Stimulated activated CD4-positive, alpha-beta T cell treated with anti-CD3 and anti-CD28 coated beads, TNF-alpha, amount 100 ng/mL, for 24 hours (primary cell): ENCODE measurements at regions not wholly inside any gene's neighbourhood (a gene's known extent, or its start where the extent isn't known, plus 50 kb on each side); places are given as distances from the start of the nearest gene placed in this dataset.

ENCODE experiments used
- DNase-seq, 3 experiments: peaks; one replicate each; pipeline ENCODE4 v3.0.0-alpha.2; 2020; ENCODE audit warnings: low read depth in 3 of 3

DNA sequence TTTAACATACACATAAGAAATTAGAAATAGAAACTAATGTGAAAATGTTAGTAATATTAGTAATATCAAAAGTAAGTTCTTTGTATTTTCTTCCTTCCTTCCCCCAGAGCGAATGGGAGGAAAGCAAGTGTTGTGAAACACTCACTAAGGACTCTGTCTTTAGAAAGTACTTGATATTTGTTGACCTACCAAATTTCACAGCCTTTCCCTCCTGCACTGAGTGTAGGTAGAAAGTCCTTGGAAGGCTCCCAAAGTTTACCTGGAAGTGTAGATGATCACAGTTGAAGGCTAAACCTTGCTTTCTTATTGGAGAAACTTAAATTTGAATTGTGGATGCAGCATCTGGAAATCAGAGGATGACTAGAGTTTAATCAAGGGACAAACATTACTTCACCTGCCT is 1459.5 kb upstream of the SPRY2 start:
- no peak for DNase-seq

DNA sequence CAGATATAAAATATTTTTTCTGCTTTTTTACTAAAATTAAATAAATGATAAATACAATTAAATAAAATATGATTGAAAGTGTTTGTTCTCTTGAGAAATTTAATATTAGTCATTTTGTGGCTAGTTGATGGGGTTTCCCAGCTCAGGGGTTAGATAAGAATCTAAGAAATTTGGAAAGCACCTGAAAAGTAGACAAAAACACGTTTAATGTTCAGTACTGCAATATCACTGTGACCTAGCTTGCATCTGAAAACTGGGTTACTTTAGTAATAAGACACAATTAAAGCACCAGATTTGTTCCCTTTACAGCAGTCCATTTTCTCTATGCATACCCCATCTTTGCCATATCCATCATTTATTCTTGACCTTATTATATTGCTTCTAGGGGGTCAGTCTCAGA is 1454.8 kb upstream of the SPRY2 start:
- DNase-seq = no peak

DNA sequence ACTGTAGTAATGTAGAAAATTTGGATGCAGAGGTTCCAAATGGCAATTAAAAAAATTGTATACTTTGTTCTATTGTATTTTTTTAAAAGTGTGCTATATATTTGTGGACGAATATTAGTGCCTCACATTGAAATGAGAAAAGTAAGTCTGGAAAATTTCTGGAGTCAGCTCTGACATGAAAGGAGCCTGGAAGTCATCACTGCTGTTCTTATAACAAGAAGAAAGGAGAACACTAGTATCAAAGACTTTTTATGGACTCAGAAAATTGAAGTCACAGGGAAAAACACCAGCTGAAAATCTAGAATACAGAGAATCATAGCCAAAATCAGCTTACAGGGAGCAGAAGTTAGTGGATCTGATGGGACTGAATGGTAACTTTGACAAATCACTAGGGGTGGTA is 1450.7 kb upstream of the SPRY2 start:
- DNase-seq = no peak

DNA sequence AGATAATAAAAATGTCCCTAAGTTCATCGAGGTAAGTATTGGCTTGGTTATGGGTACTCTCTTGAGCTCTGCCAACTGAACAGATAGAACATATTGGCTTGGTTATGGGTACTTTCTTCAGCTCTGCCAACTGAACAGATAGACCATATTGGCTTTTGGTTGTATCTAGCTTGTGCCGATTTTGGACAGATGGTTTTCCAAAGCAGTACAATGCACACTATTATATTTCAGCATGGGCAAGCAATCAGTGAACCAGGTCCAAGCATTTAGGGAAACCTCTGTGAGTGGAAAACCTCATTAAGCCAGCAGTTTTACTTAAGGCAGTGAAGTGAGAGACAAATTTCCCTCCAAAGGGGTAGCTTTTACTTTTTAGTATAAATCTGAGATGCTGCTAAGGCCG is 1440.5 kb upstream of the SPRY2 start:
- DNase-seq = no peak

DNA sequence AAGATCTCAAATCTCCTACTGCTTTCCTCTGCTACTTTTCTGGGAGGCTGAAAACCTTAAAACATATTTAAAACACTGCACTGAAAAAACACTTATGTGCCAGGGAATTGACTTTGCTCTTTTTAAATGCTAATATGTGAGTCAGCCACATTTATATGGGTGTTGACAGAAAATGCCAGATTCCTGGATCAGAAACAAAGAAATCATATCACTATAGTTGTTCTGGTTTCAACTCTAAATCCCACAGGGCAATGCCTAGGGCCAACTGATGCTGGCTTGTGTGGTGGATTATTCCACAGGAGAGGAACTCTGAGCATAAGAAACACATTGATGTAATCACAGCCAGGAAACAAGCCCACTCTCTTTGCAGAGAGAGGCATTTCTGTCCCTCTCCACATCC is 1439.0 kb upstream of the SPRY2 start:
- DNase-seq = no peak

DNA sequence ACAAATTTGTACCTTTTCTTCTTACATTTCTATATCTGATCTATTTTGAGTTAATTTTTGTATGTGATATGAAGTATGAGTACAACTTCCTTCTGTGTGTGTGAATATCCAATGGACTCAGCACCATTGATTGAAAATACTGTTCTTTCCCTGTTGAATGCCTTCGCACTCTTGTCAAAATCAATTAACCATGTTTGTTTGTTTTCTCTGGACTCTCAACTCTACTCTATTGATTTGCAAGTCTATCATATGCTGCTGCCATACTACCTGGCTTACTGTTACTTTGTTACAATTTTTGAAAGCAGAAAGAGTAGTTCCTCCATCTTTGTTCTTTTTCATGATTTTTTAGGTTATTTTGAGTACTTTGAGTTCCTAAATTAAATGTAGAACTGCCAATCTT is 1437.4 kb upstream of the SPRY2 start:
- DNase-seq = no peak

DNA sequence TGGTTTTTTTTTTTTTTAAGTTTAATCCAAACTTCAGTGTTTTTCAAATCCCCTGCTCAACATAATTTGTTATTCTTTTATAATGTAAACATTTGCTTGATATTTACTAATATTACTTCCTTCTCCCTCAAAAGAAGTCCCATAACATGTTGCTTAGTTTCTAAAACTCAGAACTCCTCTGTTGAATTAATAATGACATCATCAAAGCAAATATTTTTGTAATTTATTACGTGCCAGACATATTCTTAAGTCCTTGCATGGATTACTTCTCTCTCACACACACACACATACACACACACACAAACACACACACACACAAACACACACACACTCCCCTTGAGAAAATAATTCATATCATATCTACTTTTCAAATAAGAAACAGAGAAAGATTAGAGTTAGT is 1432.3 kb upstream of the SPRY2 start:
- DNase-seq = no peak

DNA sequence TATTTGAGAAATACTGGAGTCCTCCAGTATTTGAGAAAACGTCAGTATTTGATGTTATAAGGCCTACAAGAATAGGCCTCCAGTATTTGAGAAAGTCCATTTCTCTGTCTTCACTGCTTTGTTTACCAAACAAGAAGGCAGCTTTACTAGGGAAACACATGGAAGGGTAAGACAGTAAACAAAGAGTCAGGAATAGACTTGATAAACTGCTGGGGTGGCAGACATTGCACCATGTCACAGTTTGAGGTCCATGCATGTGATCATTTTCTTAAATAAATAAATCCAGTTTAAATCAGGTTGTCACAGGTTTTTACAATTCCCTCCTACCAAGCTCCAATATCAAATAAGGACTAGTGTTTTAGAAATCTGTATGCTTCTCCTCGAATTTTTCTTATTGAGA is 1431.0 kb upstream of the SPRY2 start:
- no peak for DNase-seq

DNA sequence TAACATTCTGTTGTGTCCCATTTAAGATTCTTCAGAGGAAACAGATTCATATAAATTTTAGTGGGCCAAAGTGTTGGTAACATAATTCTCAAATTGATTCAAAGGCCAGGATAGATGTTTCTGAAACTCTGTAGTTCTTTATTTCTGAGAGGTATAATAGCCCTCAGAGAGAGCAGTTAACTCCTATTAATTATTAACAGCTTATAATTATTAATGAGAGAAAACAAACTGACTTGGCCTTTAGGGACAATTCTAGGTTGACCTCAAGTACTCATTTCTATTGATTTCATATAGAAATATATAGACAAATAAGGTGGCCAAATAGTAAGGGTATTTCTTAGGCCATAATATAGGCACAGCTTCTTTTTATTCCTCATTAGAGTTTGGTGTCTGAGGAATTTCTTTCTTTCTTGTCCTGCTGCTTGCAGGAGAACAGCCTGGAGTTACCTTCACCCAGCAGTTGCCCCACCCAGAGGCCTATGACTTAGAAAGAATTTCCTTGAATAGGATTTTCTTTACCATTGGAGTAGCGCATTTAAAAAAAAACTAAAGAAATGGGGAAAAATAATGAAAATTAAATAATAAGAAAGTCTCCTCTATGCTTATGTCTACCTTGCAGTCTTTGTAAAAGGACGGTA is 1430.1 kb upstream of the SPRY2 start:
- no peak for DNase-seq

DNA sequence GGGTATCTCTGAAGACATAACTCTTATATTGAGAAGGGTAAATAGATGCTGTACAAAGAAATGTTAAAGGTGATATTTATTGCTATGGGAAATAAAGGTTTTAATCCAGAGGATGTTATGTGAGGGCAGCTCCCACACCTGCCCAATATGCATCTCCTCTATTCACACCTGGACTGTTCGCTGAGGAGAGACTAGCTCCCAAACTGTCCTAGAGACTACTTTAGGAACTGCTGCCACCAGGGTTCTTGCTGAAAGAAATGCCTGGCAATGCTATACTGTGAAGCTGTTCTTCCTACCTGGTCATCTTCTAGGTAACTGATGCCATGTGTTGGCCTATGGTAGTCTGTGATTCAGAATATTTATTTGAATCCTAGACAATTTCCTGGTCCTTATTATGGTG is 1421.5 kb upstream of the SPRY2 start:
- DNase-seq = no peak

DNA sequence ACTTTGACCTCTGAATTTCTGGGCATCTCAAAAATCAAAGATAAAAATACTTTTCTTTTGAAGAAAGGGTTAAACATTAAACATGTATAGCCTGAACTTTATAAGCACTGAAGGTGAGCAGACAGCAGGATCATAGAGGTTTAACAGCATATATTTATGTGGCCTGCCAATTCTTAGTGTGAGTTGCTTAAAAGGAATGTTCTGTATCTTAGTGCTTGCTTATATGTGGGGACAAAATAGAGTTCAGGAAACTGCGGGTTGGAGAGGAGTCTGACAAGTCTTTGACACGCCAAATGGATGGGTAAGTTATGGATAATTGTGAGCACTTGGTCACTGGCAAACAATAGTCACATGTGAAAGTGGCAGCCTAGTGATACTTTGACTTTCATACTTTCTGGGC is 1419.4 kb upstream of the SPRY2 start:
- no peak for DNase-seq

DNA sequence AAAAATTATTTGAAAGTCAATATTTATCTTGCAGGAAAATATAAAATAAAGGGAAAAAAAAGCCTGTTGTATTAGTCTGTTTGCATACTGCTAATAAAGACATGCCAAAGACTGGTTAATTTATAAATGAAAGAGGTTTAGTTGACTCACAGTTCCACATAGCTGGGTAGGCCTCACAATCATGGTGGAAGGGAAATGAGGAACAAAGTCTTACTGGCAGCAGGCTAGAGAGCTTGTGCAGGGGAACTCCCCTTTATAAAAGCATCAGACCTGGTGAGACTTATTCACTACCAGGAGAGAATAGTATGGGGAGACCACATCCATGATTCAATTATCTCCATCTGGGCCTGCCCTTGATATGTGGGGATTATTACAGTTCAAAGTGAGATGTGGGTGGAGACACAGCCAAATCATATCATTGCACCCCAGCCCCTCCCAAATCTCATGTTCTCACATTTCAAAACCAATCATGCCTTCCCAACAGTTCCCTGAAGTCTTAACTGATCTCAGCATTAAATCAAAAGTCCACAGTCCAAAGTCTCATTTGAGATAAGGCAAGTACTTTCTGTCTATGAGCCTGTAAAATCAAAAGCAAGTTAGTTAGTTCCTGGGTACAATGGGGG is 1416.5 kb upstream of the SPRY2 start:
- DNase-seq = no peak

DNA sequence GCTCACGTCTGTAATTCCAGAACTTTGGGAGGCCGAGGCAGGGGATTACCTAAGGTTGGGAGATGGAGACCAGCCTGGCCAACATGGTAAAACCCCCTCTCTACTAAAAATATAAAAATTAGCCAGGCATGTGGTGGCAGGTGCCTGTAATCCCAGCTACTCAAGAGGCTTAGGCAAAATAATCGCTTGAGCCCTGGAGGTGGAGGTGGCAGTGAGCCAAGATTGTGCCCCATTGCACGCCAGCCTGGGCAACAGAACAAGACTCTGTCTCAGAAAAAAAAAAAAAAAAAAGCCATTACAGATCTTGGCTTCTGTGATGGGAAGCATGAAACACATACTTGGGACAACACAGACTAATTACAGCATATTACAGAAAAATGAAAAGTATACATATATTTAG is 1404.5 kb upstream of the SPRY2 start:
- DNase-seq = no peak

DNA sequence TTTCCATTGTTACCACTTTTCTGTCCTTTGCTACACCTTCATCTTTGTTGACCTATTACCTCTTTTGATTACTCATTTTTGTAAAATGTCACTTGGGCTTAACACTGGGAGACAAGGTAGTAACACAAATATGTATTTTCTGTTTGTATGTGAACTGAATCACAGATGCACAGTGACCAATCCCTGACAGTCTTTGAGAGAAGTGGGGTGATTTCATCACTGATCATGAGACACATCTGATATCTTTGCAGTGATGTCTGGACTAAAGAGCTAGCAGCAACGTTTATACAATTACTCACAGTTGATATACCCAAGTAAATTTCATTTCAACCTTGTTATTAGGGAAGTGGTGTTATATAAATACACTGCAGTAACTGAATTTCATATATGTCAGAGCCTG is 1397.4 kb upstream of the SPRY2 start:
- no peak for DNase-seq

DNA sequence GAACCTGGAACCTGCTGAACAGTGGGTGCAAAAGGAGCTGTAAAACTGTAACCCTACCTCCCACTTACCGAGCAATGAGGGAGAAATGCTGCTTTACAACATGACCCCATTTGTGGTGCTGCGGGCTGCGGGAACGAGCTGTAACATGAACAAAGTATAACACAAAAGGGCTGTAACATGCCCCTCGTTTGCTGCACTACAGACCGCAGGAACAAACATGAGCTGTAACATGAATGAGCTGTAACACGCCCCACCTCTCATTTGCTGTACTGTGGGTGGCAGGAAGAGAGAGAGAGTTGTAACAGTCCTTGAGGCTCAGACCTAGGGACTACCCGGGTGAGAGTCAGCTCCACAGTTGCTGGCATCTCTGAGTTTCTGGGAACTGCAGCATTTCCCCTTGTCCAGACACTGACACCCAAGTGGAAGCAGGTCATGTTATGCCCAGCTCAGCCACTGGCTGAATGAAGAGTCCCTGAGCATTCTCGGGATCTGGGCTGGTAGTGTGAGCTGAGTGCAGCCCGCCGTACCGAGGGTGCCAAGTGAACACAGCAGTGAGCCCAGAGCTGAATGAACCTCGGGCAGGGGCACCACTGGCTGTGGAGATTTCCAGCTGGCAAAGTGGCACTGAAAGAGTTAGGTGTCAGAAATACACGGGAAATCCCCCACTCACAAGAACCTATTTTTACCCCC is 1385.3 kb upstream of the SPRY2 start:
- DNase-seq = no peak

DNA sequence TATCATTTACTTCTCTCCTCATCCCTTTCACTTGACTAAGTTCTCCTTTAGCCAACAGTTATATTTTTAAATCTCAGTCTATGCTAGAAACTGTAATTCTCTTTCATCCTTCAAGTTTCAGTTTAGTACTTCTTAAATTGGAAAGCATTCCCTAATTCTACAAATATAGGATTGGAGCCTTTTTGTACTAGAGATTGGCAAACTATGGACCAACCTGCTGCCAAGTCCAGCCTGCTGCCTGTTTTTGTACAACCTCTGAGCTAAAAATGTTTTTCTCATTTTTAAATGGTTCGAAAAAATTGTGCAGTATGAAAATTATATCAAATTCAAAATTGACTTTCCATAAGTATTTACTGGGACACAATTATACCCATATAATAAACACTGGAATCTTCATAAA is 1381.5 kb upstream of the SPRY2 start:
- no peak for DNase-seq

DNA sequence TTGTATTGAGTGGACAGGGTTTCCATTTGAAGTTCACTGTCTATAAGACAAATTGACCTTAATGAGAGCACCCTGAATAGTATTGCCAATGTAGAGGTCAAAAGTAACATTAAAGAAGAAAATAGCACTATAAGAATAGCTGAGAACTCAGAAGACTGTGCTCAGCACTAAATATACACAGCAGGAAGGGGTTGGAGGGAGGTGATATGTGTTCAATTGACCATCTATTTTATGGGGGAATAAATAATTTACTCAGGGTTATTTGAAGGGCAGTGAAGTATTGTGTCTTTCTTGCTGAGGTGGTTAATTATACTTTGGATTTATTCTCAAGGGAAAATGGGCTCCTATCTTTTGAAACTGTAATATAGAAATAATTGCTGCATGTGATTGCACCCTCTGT is 1380.5 kb upstream of the SPRY2 start:
- DNase-seq = no peak

DNA sequence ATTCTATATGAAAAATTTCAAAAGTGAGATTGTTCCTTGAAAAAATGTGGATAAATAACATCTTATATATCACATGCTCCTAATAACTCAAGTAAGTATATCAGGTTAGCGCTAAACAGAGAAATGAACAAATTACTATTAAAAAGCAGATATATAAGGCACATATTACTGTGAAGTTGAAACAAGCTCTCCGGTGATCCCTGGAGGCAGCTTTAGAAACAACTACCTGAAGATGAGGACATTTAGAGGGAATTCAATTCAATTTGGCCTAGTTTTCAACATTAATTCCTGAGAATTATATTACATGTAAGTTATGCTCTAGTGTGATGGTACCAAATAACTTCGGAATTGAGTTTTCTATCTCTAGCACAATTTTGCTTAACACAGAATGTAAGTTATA is 1373.6 kb upstream of the SPRY2 start:
- no peak for DNase-seq

DNA sequence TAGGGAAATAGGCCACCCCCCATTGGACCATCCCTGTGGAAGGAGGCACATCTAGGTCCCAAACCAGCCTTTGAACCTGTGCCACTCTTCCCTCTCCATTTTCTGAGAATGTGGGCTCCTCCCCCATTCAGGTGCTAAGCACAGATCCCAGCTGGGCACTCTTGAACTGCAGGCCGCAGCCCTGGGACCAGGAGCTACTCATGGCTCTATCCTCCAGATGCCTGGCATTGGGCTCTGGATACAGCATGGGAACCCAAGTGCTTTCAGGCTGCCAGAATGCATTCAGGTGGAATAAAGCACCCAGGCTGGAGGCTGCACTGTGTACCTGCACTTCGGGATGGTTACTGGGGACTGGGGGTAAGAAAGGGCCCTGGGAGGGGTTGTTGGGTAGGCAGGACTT is 1372.3 kb upstream of the SPRY2 start:
- DNase-seq = no peak

DNA sequence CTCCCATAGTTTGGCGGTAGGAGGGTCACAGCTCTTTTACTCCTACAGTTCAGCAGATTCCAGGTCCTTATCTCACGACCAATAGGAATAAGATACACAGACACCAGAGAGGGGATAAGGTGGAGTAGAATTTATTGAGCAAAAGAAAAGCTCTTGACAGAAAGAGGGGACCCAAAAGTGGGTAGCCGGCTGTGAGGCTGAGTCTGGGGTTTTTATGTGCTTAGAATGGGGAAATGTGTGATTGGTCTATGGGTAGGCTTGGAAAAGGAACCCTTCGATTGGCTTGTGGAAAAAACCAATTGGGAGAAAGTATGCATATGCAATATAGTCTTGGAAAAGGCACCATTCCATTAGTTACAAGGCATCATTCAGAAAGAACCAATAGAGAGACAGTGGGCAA is 1356.9 kb upstream of the SPRY2 start:
- DNase-seq = no peak

DNA sequence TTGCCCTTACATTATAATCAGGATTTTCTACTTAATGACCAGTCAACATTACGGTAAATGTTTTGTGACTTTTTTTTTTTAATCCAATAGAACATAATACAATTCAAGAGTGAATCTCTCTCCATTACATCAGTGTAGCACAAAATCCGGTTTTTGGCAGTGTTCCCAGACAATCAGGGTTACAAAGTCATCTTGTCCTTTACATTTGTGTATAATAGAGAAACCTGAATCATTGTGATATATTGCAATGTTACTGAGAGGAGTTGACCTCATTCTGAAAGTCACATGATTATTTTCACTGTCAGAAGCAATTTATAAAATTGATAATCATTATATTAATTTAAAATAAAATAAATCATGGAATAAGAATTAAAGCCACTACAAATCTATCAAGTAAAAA is 1346.0 kb upstream of the SPRY2 start:
- no peak for DNase-seq

DNA sequence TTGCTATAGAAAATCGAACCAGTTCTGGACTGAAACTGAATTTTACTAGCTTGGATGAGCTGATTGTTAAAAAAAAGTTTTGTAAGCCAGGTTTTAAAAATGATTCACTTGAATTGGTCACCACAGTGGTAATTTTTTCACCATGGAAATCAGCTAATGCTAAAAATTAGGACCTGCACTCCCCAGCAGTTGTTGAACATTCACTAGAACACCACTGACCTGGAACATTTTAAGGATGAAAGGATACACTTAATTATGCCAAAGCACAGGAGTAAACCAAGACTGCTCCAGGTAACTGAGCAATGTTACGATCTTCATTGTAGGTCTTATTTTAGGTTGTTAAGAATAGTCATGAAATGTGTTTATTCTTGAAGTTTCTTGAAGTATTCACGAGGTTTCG is 1342.6 kb upstream of the SPRY2 start:
- DNase-seq = no peak

DNA sequence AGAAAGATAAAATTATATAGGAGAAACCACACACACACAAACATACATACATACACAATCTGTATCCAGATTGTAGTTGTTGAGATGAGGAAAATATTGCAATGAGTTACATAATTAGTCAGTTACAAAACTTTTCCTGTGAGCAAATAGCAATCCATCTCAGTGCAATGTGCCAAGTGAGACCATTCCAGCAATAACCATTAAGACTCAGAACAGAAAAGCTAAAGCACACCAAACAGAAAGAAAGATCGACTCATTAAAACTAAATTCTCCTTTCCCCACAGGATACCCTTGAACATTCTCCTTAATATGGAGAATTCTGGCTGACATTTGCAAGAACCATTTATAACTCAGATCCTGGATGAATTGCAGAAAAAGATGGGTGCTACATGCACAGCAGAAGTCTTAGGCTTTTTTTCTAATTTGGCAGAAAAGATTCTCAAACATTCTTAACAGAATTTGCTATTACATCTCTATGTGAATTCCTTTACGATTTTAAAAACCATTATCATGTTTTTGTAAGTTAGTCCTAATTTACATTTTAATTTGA is 1341.2 kb upstream of the SPRY2 start:
- no peak for DNase-seq
